Stimulated activated CD4-positive, alpha-beta T cell treated with anti-CD3 and anti-CD28 coated beads, Interleukin-4, amount 100 ng/mL, for 24 hours (primary cell): ENCODE measurements at regions not wholly inside any gene's neighbourhood (a gene's known extent, or its start where the extent isn't known, plus 50 kb on each side); places are given as distances from the start of the nearest gene placed in this dataset.
"Not testable (repeated sequence)": the region's sequence is repeated elsewhere in the genome, so short reads cannot be mapped to it uniquely, and the experiment has no call there.

Source experiments
- DNase-seq: peaks from one replicate; pipeline ENCODE4 v3.0.0-alpha.2; 2020

DNA sequence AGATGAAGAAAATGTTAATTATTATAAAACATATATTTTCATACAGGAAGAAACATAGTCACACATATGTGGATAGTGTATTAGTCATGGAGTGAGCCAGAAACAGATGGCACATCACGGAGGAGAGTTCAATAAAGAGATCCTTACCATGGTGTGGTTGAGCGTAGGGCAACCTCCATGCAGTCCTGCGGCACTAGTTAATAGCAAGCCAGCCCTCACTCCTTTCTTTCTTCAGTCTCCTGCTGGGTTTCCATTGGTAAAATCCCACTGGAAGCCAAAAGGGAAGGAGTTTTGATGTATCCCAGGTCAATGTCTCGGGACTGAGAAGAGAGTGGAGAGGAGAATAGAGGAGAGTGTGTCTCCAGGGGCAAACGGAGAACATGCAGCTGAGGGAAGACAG, 328.1 kb downstream of the NR4A2 start:
- DNase-seq = no peak

DNA sequence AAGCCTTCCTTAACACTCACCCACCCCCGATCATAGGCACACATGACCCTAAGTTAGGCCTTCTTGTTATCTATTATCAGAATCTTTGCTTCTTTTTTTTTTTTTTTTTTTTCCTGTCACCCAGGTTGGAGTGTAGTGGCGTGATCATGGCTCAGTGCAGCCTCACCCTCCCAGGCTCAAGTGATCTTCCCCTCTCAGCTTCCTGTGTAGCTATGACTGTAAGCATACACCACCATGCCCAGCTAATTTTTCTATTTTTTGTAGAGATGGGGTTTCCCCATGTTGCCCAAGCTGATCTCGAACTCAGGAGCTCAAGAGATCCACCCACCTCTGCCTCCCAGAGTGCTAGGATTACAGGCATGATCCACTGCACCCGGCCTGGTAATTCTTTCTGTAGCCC, 328.7 kb downstream of the NR4A2 start:
- DNase-seq = no peak

DNA sequence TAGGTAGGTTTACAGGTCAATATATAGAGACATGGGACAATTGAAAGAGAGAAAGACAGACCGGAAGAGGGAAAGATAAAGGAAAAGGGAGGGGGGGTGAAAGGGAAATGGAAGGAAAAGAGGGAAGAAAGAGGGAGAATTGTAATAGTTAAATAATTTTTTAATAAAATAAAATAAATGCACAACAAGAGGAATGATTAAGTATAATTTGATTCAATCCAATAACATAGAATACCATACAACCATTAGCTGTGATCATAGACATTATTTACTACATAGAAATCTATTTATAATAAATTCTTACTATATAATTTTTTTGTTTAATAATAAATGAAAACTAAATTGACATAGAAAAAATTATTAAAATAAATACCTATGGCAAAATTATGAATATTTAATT, 330.7 kb downstream of the NR4A2 start:
- no peak for DNase-seq

DNA sequence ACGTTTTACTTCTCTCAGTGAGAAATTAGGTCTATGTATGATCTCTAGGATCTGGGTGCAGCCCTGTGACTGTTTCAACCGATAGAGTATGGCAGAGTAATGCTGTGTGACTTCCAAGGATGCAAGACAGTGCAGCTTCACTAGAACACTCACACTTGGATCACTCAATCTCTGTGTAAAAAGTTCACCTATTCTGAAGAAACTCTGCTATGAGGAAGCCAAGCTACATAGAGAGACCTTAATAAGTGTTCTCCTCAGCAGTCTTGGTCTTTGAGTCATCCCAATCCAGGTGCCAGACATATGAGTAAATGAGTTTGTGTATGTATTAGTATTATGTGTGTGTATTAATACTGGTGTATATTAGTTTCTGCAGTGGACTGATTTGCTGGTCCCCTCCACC, 335.0 kb downstream of the NR4A2 start:
- DNase-seq = no peak

DNA sequence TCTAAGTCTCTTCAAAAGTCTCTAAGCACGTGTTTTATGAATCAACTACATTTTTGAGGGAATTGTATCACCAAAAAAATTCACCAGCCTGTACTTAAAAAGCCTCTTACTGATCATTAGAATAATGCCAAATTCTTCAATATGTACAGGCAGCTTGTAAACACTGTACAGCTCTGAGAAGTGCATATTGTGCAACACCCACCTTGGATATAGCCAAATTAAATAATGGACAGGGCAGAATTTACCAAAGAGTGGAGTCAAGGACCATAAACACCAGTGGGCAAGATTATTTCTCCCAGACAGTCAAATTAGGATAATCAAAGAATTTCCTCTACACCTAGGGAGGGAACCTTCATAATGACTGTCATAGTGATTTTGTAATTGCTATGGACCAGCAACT, 338.2 kb downstream of the NR4A2 start:
- no peak for DNase-seq

DNA sequence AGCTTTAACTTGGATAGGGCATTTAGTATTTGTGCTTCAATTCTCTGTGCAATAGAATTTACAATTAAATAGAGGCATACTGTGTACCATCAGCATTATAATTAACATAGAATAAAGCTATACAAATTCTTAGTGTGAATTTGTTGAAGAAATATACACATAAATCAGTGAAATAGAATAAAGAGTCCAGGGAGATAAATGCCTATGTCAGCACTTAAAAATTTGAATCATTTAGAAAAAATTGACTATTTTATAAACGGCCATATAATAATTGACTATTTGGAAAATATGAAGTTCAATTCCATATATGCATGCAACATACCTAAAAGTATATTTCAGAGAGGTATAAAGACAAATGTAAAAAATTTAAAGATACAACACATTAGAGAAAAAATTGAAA, 348.7 kb downstream of the NR4A2 start:
- no peak for DNase-seq

DNA sequence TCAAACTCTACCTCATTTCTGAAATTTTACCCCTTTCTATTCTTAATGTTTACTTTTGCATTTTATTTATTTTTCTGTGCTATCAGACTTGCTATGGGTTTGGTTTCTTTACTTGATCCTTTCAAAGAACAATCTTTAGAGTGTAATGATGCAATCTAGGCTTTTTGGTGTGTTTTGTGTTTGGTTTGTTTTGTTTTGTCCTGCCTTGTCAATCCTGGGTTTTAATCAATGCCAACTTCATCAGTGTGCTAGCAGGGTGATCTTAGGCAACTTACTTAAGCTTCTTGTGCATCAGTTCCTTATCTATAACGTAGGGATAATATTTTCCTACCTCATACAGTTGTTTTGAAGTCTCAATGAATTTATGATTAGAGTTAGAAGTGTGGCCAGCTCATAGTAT, 350.4 kb downstream of the NR4A2 start:
- DNase-seq = no peak

DNA sequence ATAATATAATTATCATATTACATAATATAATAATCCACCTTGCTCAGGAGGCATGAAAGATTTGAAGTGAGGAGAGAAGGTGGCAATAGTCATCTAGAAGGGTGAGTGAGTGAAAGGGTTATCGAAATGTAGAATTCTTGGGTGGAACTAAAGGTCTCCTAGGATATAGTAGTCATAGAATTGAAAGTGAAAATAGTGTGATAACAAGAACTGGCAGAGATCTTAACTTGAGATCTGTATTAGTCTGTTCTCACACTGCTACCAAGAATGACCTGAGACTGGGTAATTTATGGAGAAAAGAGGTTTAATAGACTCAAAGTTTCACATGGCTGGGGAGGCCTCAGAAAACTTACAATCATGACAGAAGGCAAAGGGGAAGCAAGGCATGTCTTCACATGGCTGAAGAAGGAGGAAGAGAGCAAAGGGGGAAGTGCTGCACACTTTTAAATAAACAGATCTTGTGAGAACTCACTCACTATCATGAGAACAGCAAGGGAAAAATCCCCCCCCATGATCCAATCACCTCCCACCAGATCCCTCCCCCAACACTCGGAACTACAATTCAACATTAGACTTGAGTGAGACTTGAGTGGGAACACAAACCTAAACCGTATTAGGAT, 351.5 kb downstream of the NR4A2 start:
- no peak for DNase-seq

DNA sequence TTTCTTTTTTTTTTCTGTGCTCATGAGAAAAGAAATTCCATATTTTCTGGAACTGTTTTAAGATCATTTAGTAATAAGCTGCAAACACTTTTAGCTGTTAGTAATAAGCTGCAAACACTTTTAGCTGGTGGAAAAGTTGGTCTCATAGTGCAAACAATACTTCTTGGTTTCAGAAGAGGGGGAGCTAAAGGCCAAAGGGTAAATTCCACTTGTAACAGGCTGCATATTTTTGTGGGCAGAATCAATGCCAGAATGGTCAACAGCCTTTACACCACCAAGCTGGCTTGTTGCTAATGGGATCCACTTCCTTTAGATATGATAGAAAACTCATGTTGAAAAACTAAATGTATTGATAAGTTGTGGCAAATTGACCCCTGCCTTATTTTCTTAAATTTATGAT, 356.8 kb downstream of the NR4A2 start:
- DNase-seq = no peak

DNA sequence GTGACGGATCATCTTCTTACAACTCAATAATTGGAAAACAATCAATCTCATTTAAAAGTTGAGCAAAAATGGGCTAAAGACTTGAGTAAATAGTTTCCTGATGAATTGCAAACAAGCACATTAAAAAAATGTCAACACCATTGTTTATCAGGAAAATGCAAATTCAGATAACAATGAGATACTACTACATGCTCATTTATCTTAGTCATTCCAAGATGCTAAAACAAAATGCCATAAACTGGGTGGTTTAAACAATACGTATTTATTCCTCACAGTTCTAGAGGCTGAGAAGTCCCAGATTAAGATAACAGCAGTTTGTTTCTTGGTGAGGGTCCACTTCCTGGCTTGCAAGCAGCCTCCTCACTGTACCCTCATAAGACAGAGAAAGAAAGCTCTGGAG, 359.6 kb downstream of the NR4A2 start:
- DNase-seq = no peak

DNA sequence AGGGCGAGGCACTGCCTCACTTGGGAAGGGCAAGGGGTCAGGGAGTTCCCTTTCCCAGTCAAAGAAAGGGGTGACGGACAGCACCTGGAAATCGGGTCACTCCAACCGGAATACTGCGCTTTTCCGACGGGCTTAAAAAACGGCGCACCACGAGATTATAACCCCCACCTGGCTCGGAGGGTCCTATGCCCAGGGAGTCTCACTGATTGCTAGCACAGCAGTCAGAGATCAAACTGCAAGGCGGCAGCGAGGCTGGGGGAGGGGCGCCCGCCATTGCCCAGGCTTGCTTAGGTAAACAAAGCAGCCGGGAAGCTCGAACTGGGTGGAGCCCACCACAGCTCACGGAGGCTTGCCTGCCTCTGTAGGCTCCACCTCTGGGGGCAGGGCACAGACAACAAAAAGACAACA, 366.5 kb downstream of the NR4A2 start:
- DNase-seq = not testable (repeated sequence)

DNA sequence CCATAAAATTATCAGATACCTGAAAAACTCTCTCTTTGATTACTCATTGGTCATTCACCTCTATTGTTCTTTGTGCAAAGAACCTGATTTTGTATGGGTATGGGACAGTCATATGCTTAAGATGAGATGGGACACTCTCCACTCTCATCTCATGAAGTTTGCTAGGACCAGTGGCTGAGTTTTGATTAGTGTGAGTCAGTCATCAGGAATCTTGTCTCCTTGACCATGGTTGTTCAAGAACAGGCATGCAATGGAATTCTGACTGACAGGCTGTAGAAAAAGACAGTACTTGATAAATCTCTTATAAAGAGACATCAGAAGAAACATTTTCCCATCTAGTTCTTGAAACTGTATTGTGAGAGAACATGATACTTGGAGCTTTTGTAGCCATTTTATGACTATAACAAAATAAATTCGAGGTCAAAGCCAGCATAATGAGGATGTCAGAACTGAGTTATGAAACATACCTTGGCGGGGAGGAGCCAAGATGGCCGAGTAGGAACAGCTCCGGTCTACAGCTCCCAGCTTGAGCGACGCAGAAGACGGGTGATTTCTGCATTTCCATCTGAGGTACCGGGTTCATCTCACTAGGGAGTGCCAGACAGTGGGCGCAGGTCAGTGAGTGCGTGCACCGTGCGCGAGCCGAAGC, 367.0 kb downstream of the NR4A2 start:
- no peak for DNase-seq

DNA sequence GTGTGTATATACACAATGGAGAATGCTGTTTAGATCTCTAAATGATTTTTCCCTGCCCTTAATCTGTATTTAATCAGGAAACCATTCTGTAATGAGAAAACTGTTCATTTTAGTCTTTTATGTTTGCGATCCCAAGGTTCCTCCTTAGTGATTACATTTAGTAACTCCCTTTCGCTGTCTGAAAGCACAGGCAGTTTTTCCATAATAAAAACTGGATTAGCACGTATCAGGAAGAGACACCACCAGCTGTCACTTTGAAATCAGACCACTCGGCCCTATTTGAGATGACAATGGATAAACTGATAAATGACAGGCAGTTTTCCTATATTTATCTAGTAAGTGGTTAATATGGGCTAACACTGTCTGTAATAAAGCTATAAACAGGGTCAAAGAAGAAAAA, 370.9 kb downstream of the NR4A2 start:
- no peak for DNase-seq

DNA sequence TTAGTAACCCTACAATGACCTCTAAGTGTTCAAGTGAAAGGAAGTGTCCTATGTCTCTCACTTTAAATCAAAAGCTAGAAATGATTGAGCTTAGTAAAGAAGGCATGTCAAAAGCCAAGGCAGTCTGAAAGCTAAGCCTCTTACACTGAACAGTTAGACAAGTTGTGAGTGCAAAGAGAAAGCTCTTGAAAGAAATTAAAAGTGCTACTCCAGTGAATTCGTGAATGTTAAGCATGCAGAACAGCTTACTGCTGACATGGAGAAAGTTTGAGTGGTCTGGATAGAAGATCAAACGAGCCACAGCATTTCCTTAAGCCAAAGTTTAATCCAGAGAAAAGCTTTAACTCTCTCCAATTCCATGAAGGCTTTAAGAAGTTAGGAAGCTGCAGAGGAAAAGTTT, 373.7 kb downstream of the NR4A2 start:
- DNase-seq = no peak

DNA sequence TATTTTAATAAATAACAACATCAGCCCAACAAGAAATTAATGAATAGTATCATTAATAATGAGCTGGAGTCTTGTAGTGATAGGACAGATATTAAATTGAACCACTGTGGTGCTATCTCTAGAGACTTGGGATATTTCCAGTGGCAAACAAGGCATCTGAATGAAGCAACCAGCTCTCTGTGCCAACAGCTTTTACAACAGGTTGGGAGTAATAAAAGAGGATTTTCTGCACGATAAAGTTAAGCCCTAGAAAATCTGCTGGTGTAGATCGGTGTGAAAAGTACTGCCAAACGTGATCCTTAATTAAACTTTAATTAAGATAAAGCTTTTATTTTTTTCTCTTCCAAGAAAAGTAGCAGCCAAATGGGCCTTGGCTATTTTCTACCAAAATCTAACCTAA, 385.5 kb downstream of the NR4A2 start:
- DNase-seq = no peak

DNA sequence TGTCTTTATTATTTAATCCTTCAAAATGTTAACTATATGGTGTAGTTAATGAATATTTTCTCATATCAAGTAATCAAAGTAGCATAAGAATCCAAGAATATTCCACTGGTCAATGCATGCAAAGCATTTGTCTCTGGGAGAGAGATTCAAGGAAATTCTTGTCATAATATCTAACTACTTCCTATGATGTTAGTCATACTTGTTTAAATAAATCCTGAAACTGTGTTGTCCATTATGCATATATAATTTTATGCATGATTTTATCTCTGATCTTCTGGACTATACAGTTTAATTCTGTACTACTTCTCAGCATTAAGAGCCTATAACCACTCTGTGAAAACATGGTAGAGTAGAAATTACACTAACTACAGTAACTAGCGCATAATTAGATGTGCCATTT, 388.3 kb downstream of the NR4A2 start:
- no peak for DNase-seq

DNA sequence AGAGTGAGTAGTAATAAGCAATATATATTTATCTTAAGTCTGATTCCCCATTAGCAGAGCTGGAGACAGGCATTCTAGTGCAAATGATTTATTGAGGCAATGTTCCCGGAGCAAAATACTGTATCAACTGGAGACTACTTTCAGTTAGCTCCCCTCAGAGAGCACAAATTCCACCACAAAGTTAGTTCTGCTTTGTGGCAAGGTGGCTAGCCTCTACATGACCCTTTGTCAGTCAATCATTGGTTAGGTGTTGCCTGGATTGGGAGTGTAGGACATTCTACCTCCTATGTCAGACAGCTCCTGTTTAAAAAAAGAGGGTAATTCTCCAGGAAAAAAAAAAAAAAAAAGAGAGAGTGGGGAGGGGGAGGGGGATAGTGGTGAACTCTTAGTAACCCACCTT, 402.2 kb downstream of the NR4A2 start:
- no peak for DNase-seq

DNA sequence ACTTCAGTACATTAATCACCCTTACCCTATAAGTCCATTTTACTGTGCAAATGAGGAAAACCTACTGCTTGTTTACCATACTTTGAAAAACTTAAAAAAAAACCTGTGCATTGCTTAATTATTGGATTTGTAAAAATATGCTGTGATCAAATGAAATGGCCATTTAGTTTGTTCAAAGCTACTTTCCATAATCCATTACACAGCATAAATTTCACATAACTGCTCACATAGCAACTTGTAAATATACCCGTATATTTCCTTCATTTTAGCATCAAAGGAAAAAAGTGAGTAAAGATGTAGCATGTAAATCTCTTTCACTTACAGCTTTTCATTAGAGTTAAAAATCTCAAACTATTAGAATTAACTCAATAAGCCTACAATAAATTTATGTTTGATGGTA, 415.1 kb downstream of the NR4A2 start:
- DNase-seq = no peak

DNA sequence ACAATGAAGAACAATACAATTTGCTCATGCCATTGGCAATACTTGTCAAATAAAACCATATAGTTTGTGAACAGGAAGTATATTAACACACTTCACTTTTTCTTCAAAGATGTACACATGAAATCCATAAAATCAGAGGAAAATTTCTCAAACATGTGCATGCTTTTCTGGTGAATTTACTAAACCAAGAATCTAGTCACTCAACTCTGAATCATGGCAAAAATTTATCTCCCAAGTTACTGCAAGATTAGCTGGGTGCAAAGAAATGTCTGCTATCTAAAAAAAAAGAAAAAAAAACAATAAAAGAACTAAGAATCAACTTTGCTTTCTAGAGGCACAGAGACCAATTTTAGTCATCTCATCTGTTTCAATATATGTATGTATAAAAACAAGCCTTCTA, 419.2 kb downstream of the NR4A2 start:
- no peak for DNase-seq

DNA sequence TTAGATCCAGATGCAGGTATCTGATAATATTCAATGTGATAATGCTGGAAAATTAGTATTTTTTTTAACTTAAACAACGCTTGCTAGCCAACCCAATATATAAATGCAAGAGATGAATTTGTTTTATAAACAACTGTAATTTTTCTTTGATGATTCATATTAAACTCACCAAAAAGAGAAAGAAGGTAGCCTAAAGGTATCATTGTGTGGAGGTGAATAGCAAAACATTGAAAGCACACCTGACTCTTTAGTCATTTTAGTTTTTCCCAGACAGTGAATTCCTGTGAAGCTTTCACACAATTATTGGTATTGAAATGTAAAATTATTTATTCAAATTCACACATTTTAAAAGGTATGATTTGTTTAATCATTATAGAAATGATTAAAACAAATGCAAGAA, 424.0 kb downstream of the NR4A2 start:
- DNase-seq = no peak

DNA sequence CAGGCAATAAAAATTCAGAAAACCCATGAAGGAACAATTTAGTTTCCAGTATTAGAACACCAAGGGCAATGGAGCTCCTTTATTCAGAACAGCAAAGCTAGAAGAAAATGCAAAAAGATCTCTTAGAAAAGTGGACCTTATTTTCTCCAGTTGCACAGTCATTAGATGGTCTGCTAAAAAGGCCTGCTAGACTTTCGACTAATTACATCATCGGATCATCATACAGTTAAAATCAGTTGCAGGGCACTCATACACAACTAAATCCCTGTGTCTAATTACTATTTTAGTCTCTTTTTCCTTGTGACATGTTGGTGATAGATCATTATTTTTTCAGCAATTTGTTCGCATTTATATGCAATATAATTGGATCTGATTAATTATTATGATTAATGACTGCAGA, 425.3 kb downstream of the NR4A2 start:
- no peak for DNase-seq

DNA sequence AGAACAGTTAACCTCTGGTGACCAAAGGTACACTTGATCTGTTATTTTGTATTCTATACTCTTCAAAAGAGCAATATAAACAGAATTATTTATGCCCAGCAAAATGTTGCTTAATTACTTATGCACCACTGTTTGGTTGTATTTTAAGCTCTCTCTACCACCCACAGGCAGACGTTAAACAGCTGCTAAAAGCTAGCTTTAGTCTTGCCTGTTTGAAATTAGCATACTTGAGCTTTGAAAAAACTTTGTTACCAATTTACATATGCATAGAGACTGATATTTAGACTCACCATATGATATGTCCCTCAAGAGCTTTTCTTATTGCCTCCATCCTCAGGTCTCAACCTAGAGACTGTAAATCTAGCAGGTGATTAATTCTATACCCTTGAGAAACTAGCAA, 426.9 kb downstream of the NR4A2 start:
- DNase-seq = no peak

DNA sequence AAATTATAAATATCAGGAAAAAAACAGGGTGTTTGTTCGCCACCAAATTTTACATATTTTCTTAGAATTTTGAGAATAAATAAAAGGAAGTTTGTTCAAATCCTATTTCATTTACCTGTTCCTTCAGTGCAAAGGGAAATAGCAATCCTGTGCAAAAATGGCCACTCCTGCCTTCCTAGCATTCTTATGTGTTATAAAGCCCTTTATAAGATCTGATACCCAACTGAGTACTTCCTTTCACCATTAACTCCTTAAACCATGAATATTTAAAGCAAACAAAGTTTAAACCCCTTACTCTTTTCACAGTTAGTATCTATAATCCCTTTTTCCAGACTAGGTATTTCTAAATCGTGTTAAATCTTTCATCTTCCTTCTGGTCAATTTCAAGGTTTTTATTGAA, 427.8 kb downstream of the NR4A2 start:
- no peak for DNase-seq

DNA sequence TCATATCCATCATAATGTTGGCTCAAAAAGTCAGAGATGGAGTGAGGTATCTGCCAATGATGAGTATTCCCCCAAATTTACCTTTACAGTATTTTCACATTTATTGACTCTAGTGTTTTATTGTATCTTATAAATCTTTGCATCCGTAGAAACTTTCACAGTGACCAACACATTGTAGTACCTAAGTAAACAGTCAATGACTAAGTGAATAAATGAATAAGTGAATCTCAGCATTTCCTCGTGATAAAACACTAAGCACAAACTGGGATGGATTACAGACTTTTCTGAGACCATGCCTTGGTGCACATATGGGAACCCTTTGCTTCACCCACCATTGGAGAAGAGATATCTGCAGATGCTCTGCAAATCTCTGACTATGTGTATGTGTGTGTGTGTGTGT, 429.9 kb downstream of the NR4A2 start:
- no peak for DNase-seq

DNA sequence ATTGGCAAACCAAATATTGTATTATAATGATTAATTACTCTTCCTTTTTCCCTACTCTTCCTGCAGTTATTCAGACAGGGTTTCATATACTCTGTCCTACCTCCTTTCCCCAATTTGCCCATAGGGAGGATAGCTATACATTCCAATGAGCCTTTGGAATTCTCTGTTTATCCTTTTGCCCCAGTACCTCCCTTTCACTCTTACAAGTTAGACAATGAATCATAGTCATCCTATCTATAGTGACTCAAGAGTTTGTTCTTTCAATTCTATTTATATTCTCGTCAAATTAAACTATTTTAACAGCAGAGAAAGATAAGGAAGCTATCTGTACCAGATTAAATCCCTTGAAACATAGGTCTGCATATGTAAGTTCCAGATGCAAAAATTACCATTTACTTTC, 437.5 kb downstream of the NR4A2 start:
- no peak for DNase-seq
